ENCODE measurements at regions not wholly inside any gene's neighbourhood (a gene's known extent, or its start where the extent isn't known, plus 50 kb on each side); places are given as distances from the start of the nearest gene placed in this dataset.

- Mint-ChIP-seq H3K4me3 (no peak overlapping the region), H3K36me3 (ENCODE audit: low read depth) (no peaks in the 10 kb centered on the region), H3K27me3 (no peaks in the 10 kb centered on the region), H3K9me3 (peaks cover 20% of the 10 kb centered on the region), H3K27ac (no peak overlapping the region), H3K4me1 (ENCODE audit: low read depth) (no peaks in the 10 kb centered on the region)
- DNase-seq, result no peak
- no peak for ATAC-seq
- no peak for TF ChIP-seq CTCF (IDR thresholded peaks at IDR 0.05)
- CTCF ChIA-PET, result no interaction called here
- intact Hi-C loops (cut with micrococcal nuclease), result no loop called here
- POLR2A ChIA-PET, result no interaction called here
Observed at GRCh38 chr2:56715683-56716082, 531.9 kb downstream of the CCDC85A start.

GRCh38 chr2:56718413-56718812, 534.6 kb downstream of the CCDC85A start:
- Mint-ChIP-seq H3K9me3 (peaks cover 18% of the 10 kb centered on the region), H3K27me3 (no peaks in the 10 kb centered on the region), H3K27ac (no peak overlapping the region), H3K4me3 (no peak overlapping the region), H3K36me3 (ENCODE audit: low read depth) (no peaks in the 10 kb centered on the region), H3K4me1 (ENCODE audit: low read depth) (no peaks in the 10 kb centered on the region)
- TF ChIP-seq CTCF (IDR thresholded peaks at IDR 0.05), result no peak
- POLR2A ChIA-PET, result no interaction called here
- ATAC-seq, result no peak
- CTCF ChIA-PET, result no interaction called here
- DNase-seq, result no peak
- intact Hi-C loops (cut with micrococcal nuclease), result no loop called here

- no peak for TF ChIP-seq CTCF (IDR thresholded peaks at IDR 0.05)
- Mint-ChIP-seq H3K27ac (no peak overlapping the region), H3K9me3 (peaks cover 24% of the 10 kb centered on the region), H3K4me3 (no peak overlapping the region), H3K4me1 (ENCODE audit: low read depth) (no peaks in the 10 kb centered on the region), H3K27me3 (no peaks in the 10 kb centered on the region), H3K36me3 (ENCODE audit: low read depth) (no peaks in the 10 kb centered on the region)
- ATAC-seq (no peak), DNase-seq (no peak)
- POLR2A ChIA-PET, result no interaction called here
- CTCF ChIA-PET, result no interaction called here
- intact Hi-C loops (cut with micrococcal nuclease), result no loop called here
Observed at GRCh38 chr2:56729212-56729611, 545.4 kb downstream of the CCDC85A start.

GRCh38 chr2:56732946-56733345, 549.2 kb downstream of the CCDC85A start:
- ATAC-seq (no peak), DNase-seq (no peak)
- H3K4me3 Mint-ChIP-seq, result no peak overlapping the region
- ChIA-PET POLR2A (no interaction called here), CTCF (no interaction called here)
- TF ChIP-seq CTCF (IDR thresholded peaks at IDR 0.05), result no peak
- no peaks in the 10 kb centered on the region for H3K4me1 Mint-ChIP-seq (ENCODE audit: low read depth)
- H3K27me3 Mint-ChIP-seq, result no peaks in the 10 kb centered on the region
- intact Hi-C loops (cut with micrococcal nuclease), result no loop called here
- H3K9me3 Mint-ChIP-seq, result peaks cover 23% of the 10 kb centered on the region
- no peak overlapping the region for H3K27ac Mint-ChIP-seq
- H3K36me3 Mint-ChIP-seq (ENCODE audit: low read depth), result no peaks in the 10 kb centered on the region

GRCh38 chr2:56739413-56739812, 555.6 kb downstream of the CCDC85A start:
- ChIA-PET POLR2A (no interaction called here), CTCF (no interaction called here)
- ATAC-seq, result no peak
- H3K36me3 Mint-ChIP-seq (ENCODE audit: low read depth), result no peaks in the 10 kb centered on the region
- no peaks in the 10 kb centered on the region for H3K27me3 Mint-ChIP-seq
- intact Hi-C loops (cut with micrococcal nuclease), result no loop called here
- H3K27ac Mint-ChIP-seq, result no peak overlapping the region
- H3K9me3 Mint-ChIP-seq, result peaks cover 10% of the 10 kb centered on the region
- TF ChIP-seq CTCF (IDR thresholded peaks at IDR 0.05), result no peak
- H3K4me3 Mint-ChIP-seq, result no peak overlapping the region
- no peak for DNase-seq
- no peaks in the 10 kb centered on the region for H3K4me1 Mint-ChIP-seq (ENCODE audit: low read depth)

Data from activated CD8-positive, alpha-beta T cell treated with anti-CD3 and anti-CD28 coated beads for 36 hours (primary cell).